HG03066 (cell line): ENCODE measurements at regions not wholly inside any gene's neighbourhood (a gene's known extent, or its start where the extent isn't known, plus 50 kb on each side); places are given as distances from the start of the nearest gene placed in this dataset.

Experiments used
- ATAC-seq: cut with Tn5 transposase; IDR thresholded peaks from one replicate; pipeline ENCODE4 v1.9.1; 2021; ENCODE audit warnings: low read depth; ENCODE audit not compliant: unreplicated experiment

GRCh38 chr9:88809355-88810161, 181.7 kb upstream of the S1PR3 start:
- ATAC-seq, result no peak

DNA sequence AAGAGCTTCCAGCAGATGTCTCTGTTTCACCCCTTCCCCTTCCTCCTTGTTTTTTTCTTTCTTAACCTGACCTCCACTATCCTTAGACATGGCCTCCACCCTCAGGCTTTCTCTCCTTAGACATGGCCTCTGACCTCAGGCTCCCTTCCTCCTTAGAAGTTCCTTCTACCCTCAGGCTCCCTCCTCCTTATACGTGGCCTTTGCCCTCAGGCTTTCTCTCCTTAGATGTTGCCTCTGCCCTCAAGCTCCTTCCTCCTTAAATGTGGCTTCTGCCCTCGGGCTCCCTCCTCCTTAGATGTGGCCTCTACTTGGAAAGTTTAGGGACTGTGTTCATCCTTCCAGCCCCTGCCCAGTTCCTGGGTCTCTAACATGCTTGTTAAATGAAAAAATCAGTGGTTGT, 180.4 kb upstream of the S1PR3 start:
- no peak for ATAC-seq

DNA sequence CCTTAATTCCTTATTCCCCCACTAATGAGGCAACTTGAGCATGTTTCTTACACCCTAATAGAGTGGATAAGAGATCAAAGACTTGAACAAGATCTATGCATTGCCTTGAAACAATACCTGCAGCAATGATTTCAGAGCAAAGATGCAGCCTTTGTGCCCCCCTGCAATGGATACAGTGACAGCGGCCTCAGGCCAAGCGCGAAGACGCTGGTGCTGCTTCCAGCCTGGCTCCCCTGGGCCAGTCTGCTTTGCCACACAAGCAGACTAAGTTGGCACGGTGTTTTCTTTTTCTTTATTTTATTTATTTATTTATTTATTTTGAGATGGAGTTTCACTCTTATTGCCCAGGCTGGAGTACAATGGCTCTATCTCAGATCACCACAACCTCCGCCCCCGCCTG, 179.8 kb upstream of the S1PR3 start:
- ATAC-seq, result no peak

GRCh38 chr9:88812938-88813637, 178.2 kb upstream of the S1PR3 start:
- no peak for ATAC-seq

- no peak for ATAC-seq
These were observed 177.5 kb upstream of the S1PR3 start for GRCh38 chr9:88813638-88814209.

DNA sequence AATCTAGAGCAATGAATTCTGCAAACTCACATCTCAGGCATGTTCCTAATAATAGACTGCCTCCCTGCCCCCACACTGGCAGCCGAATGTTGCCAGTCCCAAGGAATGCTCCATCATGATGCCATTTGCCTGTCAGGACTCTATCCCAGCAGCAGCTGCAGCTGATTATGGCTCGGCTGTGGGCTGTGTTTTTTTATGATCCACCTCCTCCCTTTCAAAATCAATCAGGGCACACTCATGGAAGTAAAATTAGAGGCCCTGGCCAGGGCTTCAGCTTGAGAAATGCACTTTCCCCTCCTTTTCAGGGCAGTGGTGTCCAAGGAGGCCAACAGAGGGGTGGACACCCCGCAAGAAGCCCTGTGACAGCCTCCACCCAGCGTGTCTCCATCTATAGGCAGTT, 176.7 kb upstream of the S1PR3 start:
- no peak for ATAC-seq

GRCh38 chr9:88816141-88816540, 175.1 kb upstream of the S1PR3 start:
- no peak for ATAC-seq

DNA sequence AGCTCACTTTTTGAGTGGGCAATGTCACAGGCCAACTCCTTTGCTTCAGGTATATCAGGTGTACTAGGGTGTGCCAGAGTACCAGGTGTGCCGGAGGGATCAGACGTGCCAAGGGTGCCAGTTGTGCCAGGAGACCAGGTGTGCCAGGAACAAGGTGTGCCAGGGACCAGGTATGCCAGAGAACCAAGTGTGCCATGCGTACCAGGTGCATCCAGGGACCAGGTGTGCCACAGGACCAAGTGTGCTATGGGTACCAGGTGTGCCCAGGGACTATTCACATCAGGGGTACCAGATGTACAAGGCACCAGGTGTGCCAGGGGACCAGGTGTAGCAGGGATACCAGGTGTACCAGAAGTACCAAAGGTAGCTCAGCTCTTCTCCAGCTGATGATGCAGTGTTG, 174.7 kb upstream of the S1PR3 start:
- ATAC-seq, result no peak

DNA sequence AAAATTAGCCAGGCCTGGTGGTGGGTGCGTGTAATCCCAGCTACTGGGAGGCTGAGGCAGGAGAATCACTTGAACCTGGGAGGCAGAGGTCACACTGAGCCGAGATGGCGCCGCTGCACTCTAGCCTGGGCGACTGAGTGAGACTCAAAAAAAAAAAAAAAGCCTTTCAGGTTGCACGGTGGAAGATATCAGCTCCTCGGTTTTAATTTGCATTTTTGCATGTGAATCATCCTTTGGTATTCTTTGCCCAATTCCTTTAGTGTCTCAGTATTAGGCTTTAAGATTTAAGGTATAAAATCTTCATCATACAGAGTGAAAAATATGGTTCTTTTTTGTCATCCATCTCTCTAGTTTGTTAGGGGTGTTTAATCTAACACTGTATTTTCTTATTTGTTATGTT, 173.6 kb upstream of the S1PR3 start:
- ATAC-seq, result no peak

DNA sequence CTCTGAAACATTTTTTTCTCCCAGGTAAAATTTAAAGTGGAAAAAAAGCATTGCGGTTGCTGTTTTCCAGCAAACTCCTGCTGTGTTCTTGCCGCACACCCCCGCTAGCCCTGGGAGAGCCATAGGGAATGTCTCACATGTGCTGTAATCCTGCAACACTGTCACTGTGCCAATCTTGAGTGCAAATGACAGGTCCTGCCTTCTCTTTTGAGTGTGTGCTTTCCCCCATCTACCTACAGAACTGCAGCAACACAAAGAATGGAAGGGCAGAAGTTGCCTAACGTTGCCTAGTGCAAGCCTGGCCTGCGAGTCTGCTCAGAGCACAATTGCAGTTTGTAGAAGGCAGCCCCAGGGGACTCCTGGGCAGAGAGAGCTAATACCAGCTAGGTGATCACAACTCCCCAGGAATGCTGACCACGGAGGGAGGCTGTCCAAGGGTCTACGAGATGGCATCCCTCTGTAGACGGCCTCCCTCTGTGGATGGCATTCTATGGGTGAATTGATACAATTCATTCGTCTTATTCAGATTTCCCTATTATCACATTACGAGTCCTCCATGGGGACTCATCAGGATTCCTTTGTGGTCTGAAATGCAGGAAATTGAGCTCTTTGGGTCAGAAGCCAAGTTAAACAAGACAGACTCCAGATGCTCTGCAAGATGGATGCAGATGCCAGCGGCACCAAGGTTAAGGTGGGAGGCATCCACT, 172.6 kb upstream of the S1PR3 start:
- ATAC-seq, result no peak

DNA sequence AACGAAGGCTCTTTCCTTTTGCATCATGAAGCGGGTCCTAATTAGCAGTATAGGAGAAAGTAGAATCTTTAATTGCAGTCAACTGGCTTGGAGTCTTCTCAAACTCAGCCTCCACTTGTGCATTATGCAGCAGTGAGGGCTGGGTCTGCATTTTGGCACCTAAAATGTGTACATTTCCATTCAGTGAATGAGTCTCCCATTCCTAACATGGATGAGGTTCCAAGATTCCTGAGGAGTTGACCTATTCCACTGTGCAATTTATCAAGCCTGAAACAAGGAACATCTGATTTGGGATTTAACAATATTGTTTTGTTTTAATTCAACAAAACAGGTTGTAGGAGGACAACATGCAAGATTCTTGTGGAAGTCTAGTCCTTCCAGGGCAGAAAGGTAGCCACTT, 171.8 kb upstream of the S1PR3 start:
- ATAC-seq, result no peak

DNA sequence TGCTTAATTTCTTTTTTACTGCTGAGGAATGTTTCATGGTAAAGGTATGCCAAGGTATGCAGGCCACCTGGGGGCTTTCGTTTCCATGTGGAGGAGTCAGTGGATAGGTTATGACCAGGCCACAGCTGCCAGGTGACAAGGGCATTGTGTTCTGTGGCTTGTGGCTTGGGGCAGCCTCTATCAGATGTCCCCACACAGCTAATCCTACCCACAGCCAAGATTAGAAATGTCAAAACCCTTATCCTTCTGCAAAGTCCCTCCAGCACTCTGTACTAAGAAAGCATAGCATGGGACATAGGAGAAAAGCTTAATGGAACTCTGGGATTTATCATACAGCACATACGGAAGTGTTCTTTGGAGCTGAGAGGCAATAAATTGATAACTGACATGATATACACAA, 171.2 kb upstream of the S1PR3 start:
- no peak for ATAC-seq

DNA sequence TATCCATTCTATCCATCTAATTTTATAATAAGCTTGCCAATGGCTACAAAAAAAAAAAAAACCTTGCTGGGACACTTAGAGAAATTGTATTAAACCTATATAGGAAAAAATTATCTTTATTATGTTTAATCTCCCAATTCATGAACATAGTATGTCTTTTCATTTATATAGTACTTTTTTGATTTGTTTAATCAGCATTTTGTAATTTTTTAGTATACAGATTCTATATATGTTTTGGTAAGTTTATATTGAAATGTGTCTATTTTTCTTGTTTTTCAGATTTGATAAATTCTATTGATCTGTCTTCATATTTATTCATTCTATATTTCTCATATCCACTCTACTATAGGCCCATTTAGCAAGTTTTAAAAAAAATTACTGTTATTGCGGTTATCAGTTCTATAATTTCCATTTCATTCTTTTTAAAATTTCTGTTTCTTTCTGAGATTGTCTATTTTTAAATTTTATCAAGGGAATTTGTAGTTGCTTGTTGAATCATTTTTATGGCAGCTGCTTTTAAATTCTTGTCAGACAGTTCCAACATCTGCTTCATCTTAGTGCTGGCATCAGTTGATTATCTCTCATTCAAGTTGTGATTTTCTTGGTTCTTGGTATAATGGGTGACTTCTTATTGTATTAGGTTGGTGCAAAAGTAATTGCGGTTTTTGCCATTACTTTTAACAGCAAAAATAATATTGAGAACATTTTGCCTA, 170.1 kb upstream of the S1PR3 start:
- no peak for ATAC-seq

DNA sequence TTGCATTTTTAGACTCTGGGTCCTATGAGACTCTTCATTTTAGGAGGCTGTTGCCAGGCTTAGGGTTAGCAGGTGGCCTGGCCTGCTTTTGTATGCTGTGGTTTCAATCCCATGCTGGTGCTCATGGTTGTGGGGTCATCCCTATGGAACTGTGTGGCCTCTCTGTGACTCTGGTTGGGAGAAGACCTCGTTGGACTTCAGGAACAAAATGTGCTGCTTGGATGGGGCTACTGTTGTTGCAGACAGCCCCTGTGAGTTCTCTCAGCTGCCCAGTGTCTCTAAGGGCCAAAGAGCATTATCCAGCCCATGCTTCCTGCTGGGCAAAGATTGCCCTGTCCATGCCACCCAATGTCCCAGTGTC, 169.5 kb upstream of the S1PR3 start:
- ATAC-seq, result no peak

- no peak for ATAC-seq
These were observed 166.6 kb upstream of the S1PR3 start for GRCh38 chr9:88824711-88825110.

- ATAC-seq, result no peak
These were observed 165.1 kb upstream of the S1PR3 start for GRCh38 chr9:88826181-88826580.

- ATAC-seq, result no peak
These were observed 164.5 kb upstream of the S1PR3 start for GRCh38 chr9:88826771-88827181.

DNA sequence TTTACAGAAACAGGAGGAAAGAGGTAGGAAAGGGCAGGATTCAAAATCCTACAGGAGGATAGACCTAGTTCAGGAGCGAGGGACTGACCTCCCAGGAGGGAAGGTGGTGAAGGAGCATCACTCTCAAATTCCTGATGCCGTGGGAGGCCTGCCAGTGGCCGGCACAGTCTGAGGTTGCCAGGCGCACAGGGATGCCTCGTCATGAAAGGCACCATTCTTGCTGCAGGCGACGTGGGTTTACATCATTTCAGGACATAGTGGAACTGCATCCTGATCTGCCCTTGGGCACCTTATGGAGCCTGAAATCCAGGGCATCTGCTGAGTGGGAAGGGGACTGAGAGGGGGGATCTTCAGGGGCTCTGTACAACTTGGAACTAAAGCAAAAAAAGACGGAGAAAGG, 163.2 kb upstream of the S1PR3 start:
- no peak for ATAC-seq

- no peak for ATAC-seq
These were observed 162.7 kb upstream of the S1PR3 start for GRCh38 chr9:88828492-88828974.

DNA sequence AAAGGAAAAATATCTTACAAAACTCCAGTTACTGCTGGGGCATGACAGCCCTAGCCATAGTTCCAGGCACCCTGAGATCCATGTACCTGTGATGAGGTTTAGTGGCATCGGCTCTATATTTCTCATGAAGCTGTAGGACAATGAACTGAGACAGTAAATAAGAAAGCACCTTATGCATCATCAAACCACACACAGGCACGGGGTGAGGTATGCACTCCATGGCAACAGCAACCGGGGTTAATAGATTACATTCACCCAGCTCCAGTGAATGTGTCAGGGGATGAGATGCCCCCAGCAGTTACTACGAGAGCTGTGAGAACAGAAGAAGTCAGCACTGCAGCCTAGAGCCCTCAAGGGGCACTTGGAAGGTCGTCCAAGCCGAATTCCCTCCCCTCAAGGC, 162.0 kb upstream of the S1PR3 start:
- ATAC-seq, result no peak
